NCI-H1417 treated with DMSO at 0.1 percent for 48 hours (cell line): ENCODE measurements at regions not wholly inside any gene's neighbourhood (a gene's known extent, or its start where the extent isn't known, plus 50 kb on each side); places are given as distances from the start of the nearest gene placed in this dataset.

Experiments
- DNase-seq: peaks from one replicate; lab custom pipeline; 2025; lab: John Stamatoyannopoulos, UW

- DNase-seq, result no peak
Observed at GRCh38 chr6:168883410-168884049, 370.1 kb downstream of the THBS2 start.

GRCh38 chr6:168880271-168880670 lies 373.4 kb downstream of the THBS2 start:
- no peak for DNase-seq

- DNase-seq, result no peak
Observed at GRCh38 chr6:168877821-168878282, 375.8 kb downstream of the THBS2 start.

GRCh38 chr6:168876956-168877355 lies 376.7 kb downstream of the THBS2 start:
- DNase-seq, result no peak

GRCh38 chr6:168875811-168876576 lies 377.7 kb downstream of the THBS2 start:
- no peak for DNase-seq

- DNase-seq, result no peak
Observed at GRCh38 chr6:168874637-168875036, 379.0 kb downstream of the THBS2 start.

GRCh38 chr6:168873278-168874190 lies 380.1 kb downstream of the THBS2 start:
- no peak for DNase-seq

GRCh38 chr6:168871642-168872315 lies 381.9 kb downstream of the THBS2 start:
- peak; percentile 56 for DNase-seq

GRCh38 chr6:168870982-168871381 lies 382.7 kb downstream of the THBS2 start:
- no peak for DNase-seq

GRCh38 chr6:168867247-168868102 lies 386.2 kb downstream of the THBS2 start:
- DNase-seq, result no peak

GRCh38 chr6:168866534-168866933 lies 387.1 kb downstream of the THBS2 start:
- DNase-seq, result no peak

- no peak for DNase-seq
Observed at GRCh38 chr6:168865522-168865921, 388.1 kb downstream of the THBS2 start.

GRCh38 chr6:168864541-168865460 lies 388.8 kb downstream of the THBS2 start:
- no peak for DNase-seq

- no peak for DNase-seq
Observed at GRCh38 chr6:168863467-168863866, 390.2 kb downstream of the THBS2 start.

- DNase-seq, result no peak
Observed at GRCh38 chr6:168862346-168862980, 391.2 kb downstream of the THBS2 start.

- no peak for DNase-seq
Observed at GRCh38 chr6:168860987-168861386, 392.7 kb downstream of the THBS2 start.

GRCh38 chr6:168860341-168860740 lies 393.3 kb downstream of the THBS2 start:
- no peak for DNase-seq

GRCh38 chr6:168858926-168859325 lies 394.7 kb downstream of the THBS2 start:
- DNase-seq, result no peak

GRCh38 chr6:168856914-168857313 lies 396.7 kb downstream of the THBS2 start:
- no peak for DNase-seq
